SK-N-SH (cell line): ENCODE measurements at regions not wholly inside any gene's neighbourhood (a gene's known extent, or its start where the extent isn't known, plus 50 kb on each side); places are given as distances from the start of the nearest gene placed in this dataset.

Experiments
- CTCF ChIA-PET: fragments of 300-600, 350-600 bp; formaldehyde crosslinking; extraction: SDS; loops from one replicate; lab custom pipeline; 2021; lab: Yijun Ruan, JAX
- POLR2A ChIA-PET: fragments of 350-600 bp; sonication (Branson Sonifier 250); formaldehyde crosslinking; extraction: SDS; loops from one replicate; lab custom pipeline; 2020; ENCODE audit warnings: antibody characterized with exemption, inconsistent platforms; lab: Yijun Ruan, JAX
- DNase-seq: peaks from one replicate; pipeline ENCODE4 v3.0.0; 2012
- H2AFZ ChIP-seq: fragments of 200-600 bp; sonication (generic); 2 replicates; pipeline ENCODE4 v1.8.1; 2016; ENCODE audit warnings: antibody characterized with exemption, mild to moderate bottlenecking, low read depth
- H3F3A ChIP-seq: fragments of 200-600 bp; sonication (generic); replicated peaks from 2 replicates; pipeline ENCODE3; 2016; ENCODE audit warnings: antibody characterized with exemption, mild to moderate bottlenecking; ENCODE audit not compliant: insufficient read depth
- H3K27ac ChIP-seq, 2 experiments: fragments of 200-500 bp in 1 of 2; fragments of 200-600 bp in 1 of 2; sonication (Bioruptor generic) in 1 of 2; sonication (generic), shearing (Covaris generic) in 1 of 2; 2 replicates each; pipeline versions ENCODE4 v1.5.1 to v1.6.1; 2014 to 2016; ENCODE audit warnings: low read depth in 2 of 2, inconsistent platforms in 1 of 2, low read length in 1 of 2, mild to moderate bottlenecking in 1 of 2, mixed read lengths in 1 of 2
- H3K27me3 ChIP-seq: fragments of 200-600 bp; sonication (generic), shearing (Covaris generic); 2 replicates; pipeline ENCODE4 v1.6.1; 2016; ENCODE audit warnings: mixed run types; ENCODE audit not compliant: insufficient read depth
- H3K36me3 ChIP-seq, 2 experiments: fragments of 200-500 bp in 1 of 2; fragments of 200-600 bp in 1 of 2; sonication (Bioruptor generic) in 1 of 2; sonication (generic) in 1 of 2; replicated peaks in 1 of 2; 2 replicates each; pipeline versions ENCODE3 to v1.5.1; 2014 to 2016; ENCODE audit warnings: low read length in 1 of 2, mild to moderate bottlenecking in 1 of 2; ENCODE audit not compliant: insufficient read depth in 2 of 2, control insufficient read depth in 1 of 2
- H3K4me1 ChIP-seq, 2 experiments: fragments of 200-500 bp in 1 of 2; fragments of 200-600 bp in 1 of 2; sonication (Bioruptor generic) in 1 of 2; sonication (generic), shearing (Covaris generic) in 1 of 2; 2 replicates each; pipeline versions ENCODE4 v1.5.1 to v1.6.1; 2014 to 2016; ENCODE audit warnings: low read depth in 1 of 2, low read length in 1 of 2, mixed run types in 1 of 2; ENCODE audit not compliant: insufficient read depth in 2 of 2, control insufficient read depth in 1 of 2
- H3K4me2 ChIP-seq: fragments of 200-600 bp; sonication (generic), shearing (Covaris generic); 2 replicates; pipeline ENCODE4 v1.6.1; 2017; ENCODE audit warnings: mixed run types
- H3K4me3 ChIP-seq, 2 experiments: fragments of 200-500 bp in 1 of 2; fragments of 200-600 bp in 1 of 2; sonication (Bioruptor generic) in 1 of 2; sonication (generic), shearing (Covaris generic) in 1 of 2; 2 replicates each; pipeline versions ENCODE4 v1.5.1 to v1.8.1; 2014 to 2016; ENCODE audit warnings: low read depth in 2 of 2, inconsistent platforms in 1 of 2, low read length in 1 of 2, mild to moderate bottlenecking in 1 of 2, mixed read lengths in 1 of 2, moderate library complexity in 1 of 2
- H3K79me2 ChIP-seq: fragments of 200-600 bp; sonication (generic); 2 replicates; pipeline ENCODE4 v1.8.1; 2017; ENCODE audit warnings: mild to moderate bottlenecking; ENCODE audit not compliant: insufficient read depth
- H3K9ac ChIP-seq: fragments of 200-600 bp; sonication (generic); 2 replicates; pipeline ENCODE4 v1.6.1; 2017; ENCODE audit warnings: mixed run types
- H3K9me2 ChIP-seq: fragments of 200-600 bp; sonication (generic); 2 replicates; pipeline ENCODE4 v1.6.1; 2017; ENCODE audit warnings: mixed run types
- H3K9me3 ChIP-seq: fragments of 200-600 bp; sonication (generic); 2 replicates; pipeline ENCODE4 v1.6.1; 2017; ENCODE audit warnings: mixed run types, mild to moderate bottlenecking, moderate library complexity
- H4K20me1 ChIP-seq: fragments of 200-600 bp; sonication (generic); 2 replicates; pipeline ENCODE4 v1.6.1; 2017; ENCODE audit warnings: mild to moderate bottlenecking, mixed run types; ENCODE audit not compliant: insufficient read depth
- CHD2 ChIP-seq: fragments of 150-350 bp; IDR thresholded peaks from 2 replicates; pipeline ENCODE4 v1.6.1; 2018; ENCODE audit warnings: low read length; ENCODE audit not compliant: partially characterized antibody
- EP300 ChIP-seq, 2 experiments: IDR thresholded peaks; 2 replicates each; pipeline versions ENCODE4 v1.4.0 to v1.6.1; 2012; ENCODE audit warnings: borderline replicate concordance in 1 of 2, low read depth in 1 of 2, low read length in 1 of 2
- FOSL2 ChIP-seq: IDR thresholded peaks from 2 replicates; pipeline ENCODE4 v1.4.0; 2012; ENCODE audit warnings: low read depth, mild to moderate bottlenecking, moderate library complexity, borderline replicate concordance
- FOXJ3 ChIP-seq: sonication (generic); formaldehyde crosslinking; IDR thresholded peaks from 2 replicates; pipeline ENCODE4 v1.5.1; 2020; ENCODE audit warnings: mild to moderate bottlenecking, missing genetic modification reagents
- FOXM1 ChIP-seq: IDR thresholded peaks from 2 replicates; pipeline ENCODE4 v1.4.0; 2012; ENCODE audit warnings: low read depth, mild to moderate bottlenecking
- GABPA ChIP-seq: IDR thresholded peaks from 2 replicates; pipeline ENCODE4 v1.4.0; 2012; ENCODE audit warnings: low read depth, mild to moderate bottlenecking
- JUND ChIP-seq: IDR thresholded peaks from 2 replicates; pipeline ENCODE4 v1.4.0; 2012
- NFIC ChIP-seq: IDR thresholded peaks from 2 replicates; pipeline ENCODE4 v1.4.0; 2012; ENCODE audit warnings: borderline replicate concordance
- NRF1 ChIP-seq: IDR thresholded peaks from 2 replicates; pipeline ENCODE4 v1.6.1; 2012; ENCODE audit warnings: low read depth, mild to moderate bottlenecking, low read length
- POLR2AphosphoS5 ChIP-seq: IDR thresholded peaks from 2 replicates; pipeline ENCODE4 v1.6.1; 2012; ENCODE audit warnings: low read depth, low read length
- REST ChIP-seq: IDR thresholded peaks from 2 replicates; pipeline ENCODE4 v1.6.1; 2012; ENCODE audit warnings: mild to moderate bottlenecking, low read depth, low read length, moderate library complexity
- RFX5 ChIP-seq: IDR thresholded peaks from 2 replicates; pipeline ENCODE4 v1.6.1; 2012; ENCODE audit warnings: mild to moderate bottlenecking, improper control_type of control experiment, low read length
- RXRA ChIP-seq: IDR thresholded peaks from 2 replicates; pipeline ENCODE4 v1.4.0; 2012; ENCODE audit warnings: low read depth, mild to moderate bottlenecking, borderline replicate concordance
- SIN3A ChIP-seq: IDR thresholded peaks from 2 replicates; pipeline ENCODE4 v1.6.1; 2012; ENCODE audit warnings: low read depth, mild to moderate bottlenecking, low read length, moderate library complexity, borderline replicate concordance
- TEAD4 ChIP-seq: IDR thresholded peaks from 2 replicates; pipeline ENCODE4 v1.4.0; 2012; ENCODE audit warnings: mild to moderate bottlenecking, borderline replicate concordance; ENCODE audit not compliant: insufficient read depth
- USF1 ChIP-seq: IDR thresholded peaks from 2 replicates; pipeline ENCODE4 v1.4.0; 2012; ENCODE audit warnings: low read depth, borderline replicate concordance
- USF2 ChIP-seq: fragments of 150-350 bp; IDR thresholded peaks from 2 replicates; pipeline ENCODE4 v1.6.1; 2017; ENCODE audit warnings: antibody characterized with exemption, low read length, low read depth, borderline replicate concordance
- ZBTB33 ChIP-seq: IDR thresholded peaks from 2 replicates; pipeline ENCODE4 v1.4.0; 2012; ENCODE audit warnings: low read depth, borderline replicate concordance
- WGBS: methylation state at CpG from one replicate; pipeline ENCODE4 v1.1.6; 2017; ENCODE audit warnings: low lambda C conversion rate; 5-methylcytosine and 5-hydroxymethylcytosine counted together

- TF ChIP-seq REST (no peak), RFX5 (no peak), TEAD4 (no peak), SIN3A (no peak), GABPA (no peak), EP300 (IDR thresholded peaks at IDR 0.05; ENCODE audit: borderline replicate concordance in 1 of 2, low read depth in 1 of 2, low read length in 1 of 2) (no peak), FOSL2 (no peak), NFIC (no peak), USF2 (no peak), CHD2 (no peak)
Measured at GRCh38 chr4:163702736-163703135, 208.2 kb downstream of the TMA16 start (continued).

GRCh38 chr4:163703251-163703650 is 208.8 kb downstream of the TMA16 start:
- Histone ChIP-seq H4K20me1 (no peaks in the 10 kb centered on the region), H3K9ac (no peak overlapping the region), H3K79me2 (no peaks in the 10 kb centered on the region), H2AFZ (no peak overlapping the region), H3K27ac (no peak overlapping the region), H3K27me3 (no peaks in the 10 kb centered on the region), H3K4me1 (peaks cover 0 to 11% of the 10 kb centered on the region in 2 experiments; a peak in 2 of 4 replicates), H3K9me2 (peaks cover 11% of the 10 kb centered on the region; the same call in 1 of the 2 replicates), H3K36me3 (no peaks in the 10 kb centered on the region), H3K9me3 (peaks cover 3% of the 10 kb centered on the region; the same call in 1 of the 2 replicates), H3K4me3 (no peak overlapping the region), H3K4me2 (no peak overlapping the region), H3F3A (peaks cover 6% of the 10 kb centered on the region)
- ChIA-PET POLR2A (no interaction called here), CTCF (no interaction called here)
- DNase-seq = no peak
- WGBS = 9% methylated on average over 1 of the region's 1 CpG
- TF ChIP-seq USF2 (no peak), REST (no peak), FOXM1 (no peak), USF1 (no peak), JUND (no peak), ZBTB33 (no peak), RXRA (no peak), GABPA (no peak), FOXJ3 (no peak), NRF1 (no peak), POLR2AphosphoS5 (no peak), EP300 (IDR thresholded peaks at IDR 0.05; ENCODE audit: borderline replicate concordance in 1 of 2, low read depth in 1 of 2, low read length in 1 of 2) (no peak), CHD2 (no peak), SIN3A (no peak)
